ENCODE measurements at regions not wholly inside any gene's neighbourhood (a gene's known extent, or its start where the extent isn't known, plus 50 kb on each side); places are given as distances from the start of the nearest gene placed in this dataset.
"Not testable (repeated sequence)": the region's sequence is repeated elsewhere in the genome, so short reads cannot be mapped to it uniquely, and the experiment has no call there.

DNA sequence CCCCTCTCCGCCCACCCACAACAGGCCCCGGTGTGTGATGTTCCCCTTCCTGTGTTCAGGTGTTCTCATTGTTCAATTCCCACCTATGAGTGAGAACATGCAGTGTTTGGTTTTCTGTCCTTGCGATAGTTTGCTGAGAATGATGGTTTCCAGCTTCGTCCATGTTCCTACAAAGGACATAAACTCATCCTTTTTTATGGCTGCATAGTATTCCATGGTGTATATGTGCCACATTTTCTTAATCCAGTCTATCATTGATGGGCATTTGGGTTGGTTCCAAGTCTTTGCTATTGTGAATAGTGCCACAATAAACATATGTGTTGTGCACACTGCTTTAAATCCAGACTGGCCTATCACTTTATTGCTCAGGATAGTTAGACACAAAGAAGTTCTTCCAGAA, 309.1 kb downstream of the MTX2 start:
- TF ChIP-seq, protein P1, sequence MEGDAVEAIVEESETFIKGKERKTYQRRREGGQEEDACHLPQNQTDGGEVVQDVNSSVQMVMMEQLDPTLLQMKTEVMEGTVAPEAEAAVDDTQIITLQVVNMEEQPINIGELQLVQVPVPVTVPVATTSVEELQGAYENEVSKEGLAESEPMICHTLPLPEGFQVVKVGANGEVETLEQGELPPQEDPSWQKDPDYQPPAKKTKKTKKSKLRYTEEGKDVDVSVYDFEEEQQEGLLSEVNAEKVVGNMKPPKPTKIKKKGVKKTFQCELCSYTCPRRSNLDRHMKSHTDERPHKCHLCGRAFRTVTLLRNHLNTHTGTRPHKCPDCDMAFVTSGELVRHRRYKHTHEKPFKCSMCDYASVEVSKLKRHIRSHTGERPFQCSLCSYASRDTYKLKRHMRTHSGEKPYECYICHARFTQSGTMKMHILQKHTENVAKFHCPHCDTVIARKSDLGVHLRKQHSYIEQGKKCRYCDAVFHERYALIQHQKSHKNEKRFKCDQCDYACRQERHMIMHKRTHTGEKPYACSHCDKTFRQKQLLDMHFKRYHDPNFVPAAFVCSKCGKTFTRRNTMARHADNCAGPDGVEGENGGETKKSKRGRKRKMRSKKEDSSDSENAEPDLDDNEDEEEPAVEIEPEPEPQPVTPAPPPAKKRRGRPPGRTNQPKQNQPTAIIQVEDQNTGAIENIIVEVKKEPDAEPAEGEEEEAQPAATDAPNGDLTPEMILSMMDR (conservative IDR thresholded peaks at IDR 0.05; ENCODE audit: low read length) = not testable (repeated sequence)
- not testable (repeated sequence) for TF ChIP-seq EZH2phosphoT487 (IDR thresholded peaks at IDR 0.05; ENCODE audit: borderline replicate concordance, low read depth, low read length)
